ENCODE measurements at regions not wholly inside any gene's neighbourhood (a gene's known extent, or its start where the extent isn't known, plus 50 kb on each side); places are given as distances from the start of the nearest gene placed in this dataset.

DNA sequence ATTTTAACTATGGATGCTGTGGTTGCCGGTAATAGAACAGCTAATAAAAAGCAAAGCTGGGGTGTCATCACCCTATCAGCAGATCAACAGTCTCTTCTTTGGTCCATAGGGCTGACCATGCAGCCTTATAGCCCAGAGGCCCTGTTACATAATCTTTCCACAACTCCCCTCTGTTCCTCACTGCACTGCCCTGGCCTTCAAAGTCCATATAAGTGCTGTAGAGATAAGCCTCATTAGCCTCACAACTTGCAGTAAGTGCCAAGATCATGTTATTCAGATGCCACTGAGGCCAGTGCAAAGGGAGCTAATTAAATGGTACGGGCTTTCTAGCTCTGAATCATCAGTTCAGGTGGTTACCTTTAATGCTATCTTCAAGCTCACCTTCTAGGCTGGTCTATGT, 89.7 kb upstream of the CXCR4 start:
- Mint-ChIP-seq H3K27me3 (ENCODE audit: low read depth) (peaks cover 4% of the 10 kb centered on the region; the same call in 1 of the 2 replicates), H3K4me3 (no peak overlapping the region), H3K36me3 (ENCODE audit: insufficient read depth in 1 of 3, low read depth in 3 of 3) (peaks cover 0 to 7% (median 5%) of the 10 kb centered on the region in 3 experiments; a peak in 4 of 7 replicates), H3K27ac (no peak overlapping the region), H3K9me3 (peaks cover 9 to 13% of the 10 kb centered on the region in 2 experiments; a peak in 4 of 5 replicates), H3K4me1 (no peaks in the 10 kb centered on the region)
- no peak overlapping the region for H3K9ac ChIP-seq (ENCODE audit: extremely low read depth, insufficient read length, low read length)
- H3K27me3 ChIP-seq (ENCODE audit: insufficient read depth, low read length), result no peaks in the 10 kb centered on the region; the same call in 1 of the 2 replicates
- no peak overlapping the region for H3K4ac ChIP-seq (ENCODE audit: low read depth, low read length)
- H3K14ac ChIP-seq (ENCODE audit: insufficient read depth, low read length), result no peak overlapping the region
- H3K18ac ChIP-seq (ENCODE audit: insufficient read length, low read depth, low read length), result no peak overlapping the region
- H4K91ac ChIP-seq (ENCODE audit: insufficient read length, low read depth, low read length), result no peak overlapping the region
- no peak overlapping the region for H3T11ph ChIP-seq (ENCODE audit: low read length)
- H3K23ac ChIP-seq (ENCODE audit: insufficient read length, low read depth, low read length), result no peak overlapping the region
- H2AFZ ChIP-seq (ENCODE audit: low read length), result no peak overlapping the region
- H2BK15ac ChIP-seq (ENCODE audit: low read depth, low read length), result no peak overlapping the region
- no peak overlapping the region for H2BK20ac ChIP-seq (ENCODE audit: low read depth, low read length, poor library complexity, severe bottlenecking)
- no CpG with 5 or more reads among the region's 2 CpGs for WGBS (ENCODE audit: extremely low coverage, insufficient read length, low lambda C conversion rate)
- H3K4me2 ChIP-seq (ENCODE audit: insufficient read depth, insufficient read length, low read length), result no peak overlapping the region
- H2AK5ac ChIP-seq (ENCODE audit: insufficient read length, low read length), result no peak overlapping the region
- H3K79me2 ChIP-seq (ENCODE audit: insufficient read depth, low read length), result no peaks in the 10 kb centered on the region
- no peaks in the 10 kb centered on the region for H3K79me1 ChIP-seq (ENCODE audit: insufficient read depth, low read depth, low read length, poor library complexity, severe bottlenecking)
- H3K56ac ChIP-seq (ENCODE audit: insufficient read length, low read depth, low read length), result no peak overlapping the region
- TF ChIP-seq, protein P1, sequence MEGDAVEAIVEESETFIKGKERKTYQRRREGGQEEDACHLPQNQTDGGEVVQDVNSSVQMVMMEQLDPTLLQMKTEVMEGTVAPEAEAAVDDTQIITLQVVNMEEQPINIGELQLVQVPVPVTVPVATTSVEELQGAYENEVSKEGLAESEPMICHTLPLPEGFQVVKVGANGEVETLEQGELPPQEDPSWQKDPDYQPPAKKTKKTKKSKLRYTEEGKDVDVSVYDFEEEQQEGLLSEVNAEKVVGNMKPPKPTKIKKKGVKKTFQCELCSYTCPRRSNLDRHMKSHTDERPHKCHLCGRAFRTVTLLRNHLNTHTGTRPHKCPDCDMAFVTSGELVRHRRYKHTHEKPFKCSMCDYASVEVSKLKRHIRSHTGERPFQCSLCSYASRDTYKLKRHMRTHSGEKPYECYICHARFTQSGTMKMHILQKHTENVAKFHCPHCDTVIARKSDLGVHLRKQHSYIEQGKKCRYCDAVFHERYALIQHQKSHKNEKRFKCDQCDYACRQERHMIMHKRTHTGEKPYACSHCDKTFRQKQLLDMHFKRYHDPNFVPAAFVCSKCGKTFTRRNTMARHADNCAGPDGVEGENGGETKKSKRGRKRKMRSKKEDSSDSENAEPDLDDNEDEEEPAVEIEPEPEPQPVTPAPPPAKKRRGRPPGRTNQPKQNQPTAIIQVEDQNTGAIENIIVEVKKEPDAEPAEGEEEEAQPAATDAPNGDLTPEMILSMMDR (conservative IDR thresholded peaks at IDR 0.05), result no peak
- H3K4me1 ChIP-seq (ENCODE audit: insufficient read depth, low read length), result no peaks in the 10 kb centered on the region
- H2BK12ac ChIP-seq (ENCODE audit: insufficient read length, low read depth, low read length), result no peak overlapping the region
- H4K5ac ChIP-seq (ENCODE audit: insufficient read length, low read depth, low read length), result no peak overlapping the region
- H4K20me1 ChIP-seq (ENCODE audit: control insufficient read depth, insufficient read depth, insufficient read length), result no peaks in the 10 kb centered on the region
- no peaks in the 10 kb centered on the region for H3K23me2 ChIP-seq (ENCODE audit: insufficient read length, low read depth, low read length, poor library complexity, severe bottlenecking)
- no peak overlapping the region for H2BK5ac ChIP-seq (ENCODE audit: insufficient read length, low read length)
- H3K9me3 ChIP-seq (ENCODE audit: control insufficient read depth, low read depth, low read length), result no peaks in the 10 kb centered on the region
- H3K27ac ChIP-seq (ENCODE audit: insufficient read length, low read depth, low read length), result no peak overlapping the region
- DNase-seq, result no peak
- no peak overlapping the region for H2BK120ac ChIP-seq (ENCODE audit: low read depth, low read length, poor library complexity, severe bottlenecking)
- no peak overlapping the region for H4K8ac ChIP-seq (replicated peaks; ENCODE audit: insufficient read length, low read depth, low read length)
